Aorta (tissue), 5 donors: ENCODE measurements at regions not wholly inside any gene's neighbourhood (a gene's known extent, or its start where the extent isn't known, plus 50 kb on each side); places are given as distances from the start of the nearest gene placed in this dataset.

ENCODE experiments used
- ATAC-seq: fragments of 200-7000 bp; cut with Tn5 transposase; one replicate; pipeline ENCODE4 v1.9.1; 2022; ENCODE audit warnings: moderate library complexity; ENCODE audit not compliant: low FRiP score
- DNase-seq, 2 donors: peaks; one replicate each; pipeline ENCODE4 v3.0.0-alpha.2; 2020
- H3K27ac ChIP-seq, 2 donors: one replicate each; pipeline ENCODE4 v1.5.1; 2013; ENCODE audit warnings: low read length in 2 of 2, mild to moderate bottlenecking in 2 of 2, moderate library complexity in 2 of 2, control low read depth in 1 of 2, inconsistent platforms in 1 of 2, low read depth in 1 of 2
- H3K27me3 ChIP-seq, 2 donors: one replicate each; pipeline ENCODE4 v1.6.1; 2013; ENCODE audit warnings: control low read depth in 1 of 2, low read length in 1 of 2, mild to moderate bottlenecking in 1 of 2, moderate library complexity in 1 of 2; ENCODE audit not compliant: insufficient read depth in 2 of 2, control insufficient read depth in 1 of 2
- H3K36me3 ChIP-seq, 2 donors: one replicate each; pipeline ENCODE4 v1.6.1; 2013; ENCODE audit warnings: control low read depth in 1 of 2, low read length in 1 of 2, mild to moderate bottlenecking in 1 of 2; ENCODE audit not compliant: insufficient read depth in 2 of 2, control insufficient read depth in 1 of 2
- H3K4me1 ChIP-seq, 2 donors: one replicate each; pipeline ENCODE4 v1.6.1; 2013; ENCODE audit warnings: low read length in 2 of 2, control low read depth in 1 of 2, mild to moderate bottlenecking in 1 of 2, moderate library complexity in 1 of 2; ENCODE audit not compliant: insufficient read depth in 2 of 2, control insufficient read depth in 1 of 2
- H3K4me3 ChIP-seq, 2 donors: one replicate each; pipeline ENCODE4 v1.5.1; 2013; ENCODE audit warnings: low read length in 2 of 2, control low read depth in 1 of 2, mild to moderate bottlenecking in 1 of 2
- H3K9me3 ChIP-seq: one replicate; pipeline ENCODE4 v1.6.1; 2013; ENCODE audit warnings: mild to moderate bottlenecking, low read length; ENCODE audit not compliant: control insufficient read depth
- WGBS, 2 donors: extraction: QIAGEN DNeasy Blood & Tissue Kit; methylation state at CpG; one replicate each; pipeline ENCODE4 v1.1.7; 2013; 5-methylcytosine and 5-hydroxymethylcytosine counted together
- intact Hi-C, 2 donors: fragments of 100-400 bp; cut with DNase I; formaldehyde crosslinking; loops; one replicate each; pipeline versions ENCODE4 v1.14.2 to v1.15.0; 2022
- donor health status: healthy with polysubstance abuse.
- donor health status: Bipolar disorder and iron deficiency.
- donor health status: DM: no; HTN: no; CAD: no.
- donor health status: DM: no; HTN: no; CAD: no.
- donor health status: DM: yes; HTN: yes; CAD: no.

DNA sequence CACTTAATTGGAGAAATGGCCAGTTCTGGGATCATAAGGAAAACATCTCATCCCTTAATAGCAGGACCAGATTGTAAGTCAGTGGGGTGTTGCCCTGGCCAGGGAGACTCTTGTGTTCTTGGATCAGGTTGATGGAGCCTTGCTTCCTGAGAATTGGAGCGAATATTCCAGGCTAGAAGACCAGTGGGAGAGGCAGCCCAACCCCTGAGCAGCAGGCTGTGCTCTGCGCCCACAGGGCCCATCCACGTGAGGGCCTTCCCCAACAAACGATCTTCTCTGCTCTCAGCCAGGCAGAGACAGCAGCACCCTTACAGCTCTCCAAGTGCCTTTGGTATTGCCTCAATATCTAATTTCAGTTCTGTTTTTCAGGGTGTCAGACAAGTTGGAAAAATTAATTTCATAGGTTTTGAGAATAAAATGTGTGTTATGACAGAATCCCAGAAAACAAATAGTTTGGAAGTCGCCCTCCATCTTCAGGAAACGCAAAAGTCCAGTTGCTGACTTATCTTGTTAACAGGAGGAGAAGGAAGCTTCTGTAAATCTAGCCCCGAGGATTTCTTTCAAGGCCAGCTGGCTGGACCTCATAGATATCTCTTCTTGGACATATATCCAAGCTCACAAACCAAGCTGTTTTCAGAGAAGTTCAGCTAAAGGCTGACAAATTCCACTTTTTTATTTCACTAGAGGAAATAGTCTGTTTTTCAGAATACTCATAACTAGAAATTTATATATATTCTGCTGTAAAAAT, 105.5 kb downstream of the COPS8 start:
- Histone ChIP-seq H3K27ac (no peak overlapping the region), H3K36me3 (no peaks in the 10 kb centered on the region)
- no peak for DNase-seq

GRCh38 chr2:237191714-237192081, 106.0 kb downstream of the COPS8 start:
- no peaks in the 10 kb centered on the region for H3K27me3 ChIP-seq
- no peak overlapping the region for H3K4me3 ChIP-seq
- intact Hi-C loops, result no loop called here
- H3K27ac ChIP-seq, result no peak overlapping the region
- H3K36me3 ChIP-seq, result no peaks in the 10 kb centered on the region
- 83 to 90% methylated on average over 8 of the region's 8 CpGs for WGBS, 2 donors
- H3K9me3 ChIP-seq, result no peaks in the 10 kb centered on the region
- DNase-seq (no peak), ATAC-seq (peak; percentile 58)
- H3K4me1 ChIP-seq, result no peaks in the 10 kb centered on the region

More for the DNA sequence above, 105.5 kb downstream of the COPS8 start:
- intact Hi-C loops, result no loop called here
- ATAC-seq, result peak; percentile 80
- Histone ChIP-seq H3K27me3 (no peaks in the 10 kb centered on the region), H3K9me3 (no peaks in the 10 kb centered on the region), H3K4me1 (no peaks in the 10 kb centered on the region), H3K4me3 (no peak overlapping the region)
- WGBS, 2 donors, result 78 to 79% methylated on average over 7 of the region's 7 CpGs

- H3K9me3 ChIP-seq, result no peaks in the 10 kb centered on the region
- no peaks in the 10 kb centered on the region for H3K4me1 ChIP-seq
- intact Hi-C loops, result no loop called here
- 97 to 98% methylated on average over 8 of the region's 8 CpGs for WGBS, 2 donors
- no peak overlapping the region for H3K4me3 ChIP-seq
- H3K36me3 ChIP-seq, result no peaks in the 10 kb centered on the region
- H3K27ac ChIP-seq, result no peak overlapping the region
- H3K27me3 ChIP-seq, result no peaks in the 10 kb centered on the region
- ATAC-seq, result no peak
- no peak for DNase-seq
Observed at GRCh38 chr2:237192881-237193280, 107.2 kb downstream of the COPS8 start.

- H3K9me3 ChIP-seq, result no peaks in the 10 kb centered on the region
- no peak for ATAC-seq
- no peaks in the 10 kb centered on the region for H3K27me3 ChIP-seq
- no peak overlapping the region for H3K4me3 ChIP-seq
- no peaks in the 10 kb centered on the region for H3K4me1 ChIP-seq
- no peak overlapping the region for H3K27ac ChIP-seq
- 95% methylated on average over 7 of the region's 7 CpGs for WGBS, 2 donors
- H3K36me3 ChIP-seq, result no peaks in the 10 kb centered on the region
- intact Hi-C loops, result no loop called here
- DNase-seq, result no peak
Observed at GRCh38 chr2:237193436-237193835, 107.7 kb downstream of the COPS8 start.

- WGBS, 2 donors, result 76 to 77% methylated on average over 5 of the region's 5 CpGs
- H3K36me3 ChIP-seq, result no peaks in the 10 kb centered on the region
- no peak for DNase-seq
- no peaks in the 10 kb centered on the region for H3K4me1 ChIP-seq
- no peak overlapping the region for H3K27ac ChIP-seq
- no peaks in the 10 kb centered on the region for H3K9me3 ChIP-seq
- H3K27me3 ChIP-seq, result no peaks in the 10 kb centered on the region
- intact Hi-C loops, result no loop called here
- no peak overlapping the region for H3K4me3 ChIP-seq
- ATAC-seq, result no peak
Observed at GRCh38 chr2:237194081-237194480, 108.4 kb downstream of the COPS8 start.

DNA sequence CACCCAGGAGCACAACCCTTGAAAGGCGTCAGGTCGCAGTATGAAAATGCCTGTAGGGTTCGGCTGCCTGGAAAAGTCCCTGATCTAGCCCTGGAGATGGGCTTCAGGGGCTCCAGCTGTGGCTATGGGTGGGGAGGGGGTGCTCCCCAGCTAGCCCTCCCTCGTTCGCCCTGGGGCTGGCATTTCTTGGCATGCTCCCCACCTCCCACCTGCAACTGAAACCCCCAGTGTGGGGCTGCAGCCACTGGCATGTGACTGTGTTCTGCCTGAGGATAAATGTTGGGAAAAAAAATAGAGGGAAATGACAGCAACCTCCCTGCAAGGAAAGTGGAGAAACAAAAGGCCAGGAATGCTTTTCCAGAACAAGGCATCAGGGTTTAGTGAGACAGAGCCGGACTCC, 109.2 kb downstream of the COPS8 start:
- no peak for ATAC-seq
- Histone ChIP-seq H3K36me3 (no peaks in the 10 kb centered on the region), H3K27me3 (no peaks in the 10 kb centered on the region), H3K4me1 (no peaks in the 10 kb centered on the region), H3K27ac (no peak overlapping the region), H3K4me3 (no peak overlapping the region), H3K9me3 (no peaks in the 10 kb centered on the region)
- 98% methylated on average over 6 of the region's 6 CpGs for WGBS, 2 donors
- intact Hi-C loops, result no loop called here
- no peak for DNase-seq

DNA sequence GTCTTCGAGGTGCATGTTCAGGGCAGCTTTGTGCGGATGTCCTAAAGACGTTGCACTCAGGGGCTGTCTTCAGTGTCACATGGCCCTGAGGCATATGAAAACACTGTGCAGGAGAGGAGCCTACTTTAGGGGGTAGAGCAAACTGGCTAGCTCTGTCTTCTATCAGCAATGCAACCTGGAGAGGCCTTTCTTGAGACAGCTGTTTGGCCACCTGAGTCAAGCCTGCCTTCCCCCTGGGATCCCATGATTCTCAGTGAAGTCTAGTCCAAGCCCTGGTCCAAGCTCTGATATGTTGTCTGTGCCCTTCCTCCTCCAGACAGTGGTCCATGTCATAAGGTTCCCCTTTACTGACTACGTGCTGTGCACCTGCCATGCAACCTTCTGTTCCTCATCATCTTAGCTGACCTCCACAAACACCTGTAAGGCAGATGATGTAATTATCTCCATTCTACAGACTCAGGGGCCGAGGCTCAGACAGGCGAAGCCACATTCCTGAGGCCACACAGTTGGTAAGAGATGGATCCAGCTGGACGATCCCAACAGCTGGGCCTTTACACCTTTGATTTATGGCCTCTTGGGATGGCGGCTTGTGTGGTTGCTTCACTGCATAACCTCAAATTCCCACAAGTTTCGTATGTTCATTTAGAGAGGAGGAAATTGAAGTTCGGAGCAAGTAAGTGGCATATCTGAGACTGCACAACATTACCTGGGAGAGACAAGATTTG, 109.9 kb downstream of the COPS8 start:
- Histone ChIP-seq H3K27me3 (no peaks in the 10 kb centered on the region), H3K9me3 (no peaks in the 10 kb centered on the region), H3K27ac (no peak overlapping the region), H3K36me3 (no peaks in the 10 kb centered on the region), H3K4me1 (no peaks in the 10 kb centered on the region), H3K4me3 (no peak overlapping the region)
- no peak for DNase-seq
- WGBS, 2 donors, result 95 to 96% methylated on average over 10 of the region's 10 CpGs
- no peak for ATAC-seq
- intact Hi-C loops, result no loop called here

DNA sequence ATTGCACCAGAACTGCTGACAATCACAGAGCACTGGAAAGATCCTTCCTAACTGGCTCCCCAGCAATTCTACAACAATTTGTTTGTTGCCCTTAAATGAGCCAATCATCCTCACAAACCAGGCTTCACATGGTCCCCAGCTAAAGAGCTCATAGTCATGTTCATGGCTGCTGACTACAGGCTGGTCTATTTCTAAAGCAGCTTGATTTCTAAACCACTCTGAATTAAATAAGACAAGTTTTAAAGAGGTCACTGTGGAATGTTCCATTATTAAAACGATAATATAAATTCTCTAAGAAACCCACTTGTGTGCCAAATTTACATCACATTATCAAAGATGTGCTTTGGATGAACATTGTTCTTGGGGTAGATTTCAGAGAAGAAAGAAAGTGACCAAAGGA, 110.7 kb downstream of the COPS8 start:
- no peak for ATAC-seq
- Histone ChIP-seq H3K4me1 (no peaks in the 10 kb centered on the region), H3K27me3 (no peaks in the 10 kb centered on the region), H3K27ac (no peak overlapping the region), H3K4me3 (no peak overlapping the region), H3K9me3 (no peaks in the 10 kb centered on the region), H3K36me3 (no peaks in the 10 kb centered on the region)
- intact Hi-C loops, result no loop called here
- DNase-seq, result no peak
- 51 to 58% methylated on average over 1 of the region's 1 CpG for WGBS, 2 donors
